ENCODE measurements at regions not wholly inside any gene's neighbourhood (a gene's known extent, or its start where the extent isn't known, plus 50 kb on each side); places are given as distances from the start of the nearest gene placed in this dataset.

GRCh38 chr11:128357073-128357472 is 230.3 kb downstream of the ETS1 start:
- no peak overlapping the region for H3K4me3 Mint-ChIP-seq
- Histone ChIP-seq H3K4me1 (ENCODE audit: control insufficient read depth in 2 of 2, insufficient read depth in 2 of 2, low read length in 2 of 2) (peaks cover 13 to 14% of the 10 kb centered on the region in 2 donors), H3K9me3 (ENCODE audit: control extremely low read depth in 1 of 3, control insufficient read depth in 2 of 3, insufficient read depth in 1 of 3, low read length in 2 of 3) (no peaks in the 10 kb centered on the region), H4K20me1 (ENCODE audit: control insufficient read depth, insufficient read depth, low read length, poor library complexity, severe bottlenecking) (no peaks in the 10 kb centered on the region), H3K36me3 (replicated peaks in 1 of 2; ENCODE audit: control extremely low read depth in 1 of 2, control insufficient read depth in 1 of 2, extremely low read depth in 1 of 2, insufficient read depth in 2 of 2, low read length in 1 of 2) (no peaks in the 10 kb centered on the region), H3K27me3 (replicated peaks in 1 of 4; ENCODE audit: control extremely low read depth in 1 of 4, control insufficient read depth in 3 of 4, insufficient read depth in 4 of 4, low read length in 3 of 4) (no peaks in the 10 kb centered on the region), H2AFZ (ENCODE audit: insufficient read depth, low read depth, low read length, poor library complexity, severe bottlenecking) (no peak overlapping the region), H3K9ac (ENCODE audit: low read length) (no peak overlapping the region), H3K4me3 (ENCODE audit: control extremely low read depth in 1 of 5, extremely low read depth in 1 of 5, insufficient read depth in 1 of 5, low read depth in 2 of 5, low read length in 4 of 5) (no peak overlapping the region), H3K4me2 (replicated peaks; ENCODE audit: low read depth, low read length, poor library complexity, severe bottlenecking) (no peak overlapping the region), H3K79me2 (ENCODE audit: control insufficient read depth, insufficient read depth, low read length) (no peaks in the 10 kb centered on the region), H3K27ac (ENCODE audit: low read length in 2 of 2) (no peak overlapping the region)
- TF ChIP-seq, protein P1, sequence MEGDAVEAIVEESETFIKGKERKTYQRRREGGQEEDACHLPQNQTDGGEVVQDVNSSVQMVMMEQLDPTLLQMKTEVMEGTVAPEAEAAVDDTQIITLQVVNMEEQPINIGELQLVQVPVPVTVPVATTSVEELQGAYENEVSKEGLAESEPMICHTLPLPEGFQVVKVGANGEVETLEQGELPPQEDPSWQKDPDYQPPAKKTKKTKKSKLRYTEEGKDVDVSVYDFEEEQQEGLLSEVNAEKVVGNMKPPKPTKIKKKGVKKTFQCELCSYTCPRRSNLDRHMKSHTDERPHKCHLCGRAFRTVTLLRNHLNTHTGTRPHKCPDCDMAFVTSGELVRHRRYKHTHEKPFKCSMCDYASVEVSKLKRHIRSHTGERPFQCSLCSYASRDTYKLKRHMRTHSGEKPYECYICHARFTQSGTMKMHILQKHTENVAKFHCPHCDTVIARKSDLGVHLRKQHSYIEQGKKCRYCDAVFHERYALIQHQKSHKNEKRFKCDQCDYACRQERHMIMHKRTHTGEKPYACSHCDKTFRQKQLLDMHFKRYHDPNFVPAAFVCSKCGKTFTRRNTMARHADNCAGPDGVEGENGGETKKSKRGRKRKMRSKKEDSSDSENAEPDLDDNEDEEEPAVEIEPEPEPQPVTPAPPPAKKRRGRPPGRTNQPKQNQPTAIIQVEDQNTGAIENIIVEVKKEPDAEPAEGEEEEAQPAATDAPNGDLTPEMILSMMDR (IDR thresholded peaks at IDR 0.05), result no peak
- TF ChIP-seq EZH2 (IDR thresholded peaks at IDR 0.05; ENCODE audit: borderline replicate concordance, insufficient read depth, low read depth, low read length, poor library complexity, severe bottlenecking), result no peak
- no peaks in the 10 kb centered on the region for H3K9me3 Mint-ChIP-seq (ENCODE audit: insufficient read depth)
- CTCF ChIA-PET, result interaction anchor here (1.0 to 2.1 kb wide), 4 partner anchors 9 to 275 kb away, joined by 3 to 6 read pairs (median 4); no protein-coding TSS in a partner anchor
- no peak for DNase-seq
- no peak overlapping the region for H3K27ac Mint-ChIP-seq
- no peak for ATAC-seq (ENCODE audit: low read depth)
- POLR2A ChIA-PET, result interaction anchor here (0.7 to 1.1 kb wide), 2 partner anchors 20 to 184 kb away, joined by 3 read pairs; no protein-coding TSS in a partner anchor
- 92% methylated on average over 4 of the region's 5 CpGs for WGBS (ENCODE audit: insufficient coverage)
- intact Hi-C loops (cut with micrococcal nuclease), result no loop called here
- peaks cover 14% of the 10 kb centered on the region for H3K4me1 Mint-ChIP-seq
- H3K27me3 Mint-ChIP-seq, result no peaks in the 10 kb centered on the region

GRCh38 chr11:128355558-128355957 is 231.8 kb downstream of the ETS1 start:
- DNase-seq (no peak), ATAC-seq (ENCODE audit: low read depth) (no peak)
- Mint-ChIP-seq H3K4me3 (no peak overlapping the region), H3K9me3 (ENCODE audit: insufficient read depth) (no peaks in the 10 kb centered on the region), H3K27me3 (no peaks in the 10 kb centered on the region), H3K27ac (no peak overlapping the region), H3K4me1 (peaks cover 2% of the 10 kb centered on the region)
- ChIA-PET CTCF (interaction anchor here (2.1 kb wide), 2 partner anchors 10 to 12 kb away, joined by 5 to 6 read pairs; no protein-coding TSS in a partner anchor), POLR2A (no interaction called here)
- intact Hi-C loops (cut with micrococcal nuclease), result no loop called here
- Histone ChIP-seq H3K36me3 (replicated peaks in 1 of 2; ENCODE audit: control extremely low read depth in 1 of 2, control insufficient read depth in 1 of 2, extremely low read depth in 1 of 2, insufficient read depth in 2 of 2, low read length in 1 of 2) (no peaks in the 10 kb centered on the region), H3K79me2 (ENCODE audit: control insufficient read depth, insufficient read depth, low read length) (no peaks in the 10 kb centered on the region), H3K4me1 (ENCODE audit: control insufficient read depth in 2 of 2, insufficient read depth in 2 of 2, low read length in 2 of 2) (no peaks in the 10 kb centered on the region), H3K27me3 (replicated peaks in 1 of 4; ENCODE audit: control extremely low read depth in 1 of 4, control insufficient read depth in 3 of 4, insufficient read depth in 4 of 4, low read length in 3 of 4) (no peaks in the 10 kb centered on the region), H3K9me3 (ENCODE audit: control extremely low read depth in 1 of 3, control insufficient read depth in 2 of 3, insufficient read depth in 1 of 3, low read length in 2 of 3) (no peaks in the 10 kb centered on the region), H3K27ac (ENCODE audit: low read length in 2 of 2) (no peak overlapping the region), H4K20me1 (ENCODE audit: control insufficient read depth, insufficient read depth, low read length, poor library complexity, severe bottlenecking) (no peaks in the 10 kb centered on the region), H3K4me2 (replicated peaks; ENCODE audit: low read depth, low read length, poor library complexity, severe bottlenecking) (no peak overlapping the region), H3K9ac (ENCODE audit: low read length) (no peak overlapping the region), H3K4me3 (ENCODE audit: control extremely low read depth in 1 of 5, extremely low read depth in 1 of 5, insufficient read depth in 1 of 5, low read depth in 2 of 5, low read length in 4 of 5) (no peak overlapping the region), H2AFZ (ENCODE audit: insufficient read depth, low read depth, low read length, poor library complexity, severe bottlenecking) (no peak overlapping the region)
- TF ChIP-seq, protein P1 (IDR thresholded peaks at IDR 0.05), result no peak
- no peak for TF ChIP-seq EZH2 (IDR thresholded peaks at IDR 0.05; ENCODE audit: borderline replicate concordance, insufficient read depth, low read depth, low read length, poor library complexity, severe bottlenecking)
- WGBS (ENCODE audit: insufficient coverage), result 100% methylated on average over 1 of the region's 2 CpGs

Measured in B cell (primary cell).